ENCODE measurements at regions not wholly inside any gene's neighbourhood (a gene's known extent, or its start where the extent isn't known, plus 50 kb on each side); places are given as distances from the start of the nearest gene placed in this dataset.
"Not testable (repeated sequence)": the region's sequence is repeated elsewhere in the genome, so short reads cannot be mapped to it uniquely, and the experiment has no call there.

- FAIRE-seq: peak; percentile 35
Observed at GRCh38 chr6:74574794-74575193, 631.1 kb downstream of the COL12A1 start.

- FAIRE-seq: no peak
Observed at GRCh38 chr6:74573613-74574012, 632.2 kb downstream of the COL12A1 start.

- no peak for FAIRE-seq
Observed at GRCh38 chr6:74570044-74570443, 635.8 kb downstream of the COL12A1 start.

- FAIRE-seq: no peak
Observed at GRCh38 chr6:74568861-74569260, 637.0 kb downstream of the COL12A1 start.

GRCh38 chr6:74567923-74568290 lies 637.9 kb downstream of the COL12A1 start:
- not testable (repeated sequence) for FAIRE-seq

GRCh38 chr6:74567281-74567922 lies 638.5 kb downstream of the COL12A1 start:
- no peak for FAIRE-seq

- FAIRE-seq: no peak
Observed at GRCh38 chr6:74557236-74557635, 648.6 kb downstream of the COL12A1 start.

- no peak for FAIRE-seq
Observed at GRCh38 chr6:74554041-74554440, 651.8 kb downstream of the COL12A1 start.

- FAIRE-seq: no peak
Observed at GRCh38 chr6:74551896-74552295, 654.0 kb downstream of the COL12A1 start.

GRCh38 chr6:74550821-74551220 lies 655.0 kb downstream of the COL12A1 start:
- FAIRE-seq: no peak

- FAIRE-seq: no peak
Observed at GRCh38 chr6:74549746-74550145, 656.1 kb downstream of the COL12A1 start.

GRCh38 chr6:74534465-74535211 lies 671.2 kb downstream of the COL12A1 start:
- FAIRE-seq: no peak

- FAIRE-seq: no peak
Observed at GRCh38 chr6:74519163-74519562, 686.7 kb downstream of the COL12A1 start.

GRCh38 chr6:74518035-74518434 lies 687.8 kb downstream of the COL12A1 start:
- FAIRE-seq: no peak

GRCh38 chr6:74510878-74511277 lies 695.0 kb downstream of the COL12A1 start:
- no peak for FAIRE-seq

- no peak for FAIRE-seq
Observed at GRCh38 chr6:74507649-74508048, 698.2 kb downstream of the COL12A1 start.

- FAIRE-seq: no peak
Observed at GRCh38 chr6:74505391-74505790, 700.5 kb downstream of the COL12A1 start.

GRCh38 chr6:74504941-74505340 lies 700.9 kb downstream of the COL12A1 start:
- no peak for FAIRE-seq

- FAIRE-seq: no peak
Observed at GRCh38 chr6:74492587-74492986, 713.3 kb downstream of the COL12A1 start.

GRCh38 chr6:74491844-74492374 lies 713.9 kb downstream of the COL12A1 start:
- FAIRE-seq: no peak

GRCh38 chr6:74488726-74489125 lies 717.1 kb downstream of the COL12A1 start:
- not testable (repeated sequence) for FAIRE-seq

GRCh38 chr6:74482180-74482579 lies 723.7 kb downstream of the COL12A1 start:
- no peak for FAIRE-seq

GRCh38 chr6:74480561-74480960 lies 725.3 kb downstream of the COL12A1 start:
- no peak for FAIRE-seq

- FAIRE-seq: no peak
Observed at GRCh38 chr6:74479960-74480359, 725.9 kb downstream of the COL12A1 start.
